ENCODE measurements at regions not wholly inside any gene's neighbourhood (a gene's known extent, or its start where the extent isn't known, plus 50 kb on each side); places are given as distances from the start of the nearest gene placed in this dataset.

DNA sequence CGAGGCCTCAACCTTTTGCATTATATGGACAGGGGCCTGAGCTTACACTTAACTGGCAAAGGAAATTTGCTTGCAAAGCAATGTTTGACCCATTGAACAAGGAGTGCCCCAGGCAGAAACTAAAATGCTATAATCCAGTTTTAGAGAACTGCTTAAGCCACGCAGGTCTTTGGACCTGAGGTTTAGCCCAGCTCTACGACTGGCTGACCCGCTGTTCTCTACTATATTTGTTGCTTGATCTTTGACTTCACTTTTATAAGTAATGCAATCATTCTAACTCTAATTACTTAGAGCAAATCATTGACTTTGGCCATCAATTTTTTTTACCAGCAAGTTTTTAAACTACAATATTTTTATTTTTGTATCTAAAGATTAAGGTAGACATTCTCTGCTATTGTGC lies 268.8 kb downstream of the MREG start:
- H3K36me3 ChIP-seq (ENCODE audit: insufficient read depth, low read length): no peaks in the 10 kb centered on the region
- H3K9ac ChIP-seq (ENCODE audit: low read length): no peak overlapping the region
- H3F3A ChIP-seq (ENCODE audit: insufficient read depth, low read length, poor library complexity, severe bottlenecking): no peaks in the 10 kb centered on the region
- H2AFZ ChIP-seq (ENCODE audit: low read depth, low read length): no peak overlapping the region
- H3K27me3 ChIP-seq (ENCODE audit: insufficient read depth, low read depth, low read length): no peaks in the 10 kb centered on the region
- H3K27ac ChIP-seq (ENCODE audit: low read length): no peak overlapping the region
- no peak overlapping the region for H3K4me2 ChIP-seq (ENCODE audit: low read length)
- no peaks in the 10 kb centered on the region for H3K9me2 ChIP-seq (ENCODE audit: insufficient read depth, low read length)
- no peak overlapping the region for H3K4me3 ChIP-seq (ENCODE audit: low read length)
- no peaks in the 10 kb centered on the region for H4K20me1 ChIP-seq (ENCODE audit: insufficient read depth)
- TF ChIP-seq SMC3 (conservative IDR thresholded peaks at IDR 0.05; ENCODE audit: poor library complexity) (no peak), RAD21 (conservative IDR thresholded peaks at IDR 0.05) (no peak), MXI1 (conservative IDR thresholded peaks at IDR 0.05; ENCODE audit: poor library complexity, severe bottlenecking) (no peak), REST (IDR thresholded peaks at IDR 0.05; ENCODE audit: borderline replicate concordance) (no peak), POLR2AphosphoS5 (IDR thresholded peaks at IDR 0.05) (no peak), EP300 (conservative IDR thresholded peaks at IDR 0.05; ENCODE audit: poor library complexity, severe bottlenecking) (no peak), EZH2 (IDR thresholded peaks at IDR 0.05; ENCODE audit: borderline replicate concordance, insufficient read depth, low read length, poor library complexity, severe bottlenecking) (no peak), TAF1 (IDR thresholded peaks at IDR 0.05; ENCODE audit: low read depth) (no peak)
- TF ChIP-seq, protein P1, sequence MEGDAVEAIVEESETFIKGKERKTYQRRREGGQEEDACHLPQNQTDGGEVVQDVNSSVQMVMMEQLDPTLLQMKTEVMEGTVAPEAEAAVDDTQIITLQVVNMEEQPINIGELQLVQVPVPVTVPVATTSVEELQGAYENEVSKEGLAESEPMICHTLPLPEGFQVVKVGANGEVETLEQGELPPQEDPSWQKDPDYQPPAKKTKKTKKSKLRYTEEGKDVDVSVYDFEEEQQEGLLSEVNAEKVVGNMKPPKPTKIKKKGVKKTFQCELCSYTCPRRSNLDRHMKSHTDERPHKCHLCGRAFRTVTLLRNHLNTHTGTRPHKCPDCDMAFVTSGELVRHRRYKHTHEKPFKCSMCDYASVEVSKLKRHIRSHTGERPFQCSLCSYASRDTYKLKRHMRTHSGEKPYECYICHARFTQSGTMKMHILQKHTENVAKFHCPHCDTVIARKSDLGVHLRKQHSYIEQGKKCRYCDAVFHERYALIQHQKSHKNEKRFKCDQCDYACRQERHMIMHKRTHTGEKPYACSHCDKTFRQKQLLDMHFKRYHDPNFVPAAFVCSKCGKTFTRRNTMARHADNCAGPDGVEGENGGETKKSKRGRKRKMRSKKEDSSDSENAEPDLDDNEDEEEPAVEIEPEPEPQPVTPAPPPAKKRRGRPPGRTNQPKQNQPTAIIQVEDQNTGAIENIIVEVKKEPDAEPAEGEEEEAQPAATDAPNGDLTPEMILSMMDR (IDR thresholded peaks at IDR 0.05; ENCODE audit: poor library complexity, severe bottlenecking): no peak
- H3K79me2 ChIP-seq (replicated peaks; ENCODE audit: insufficient read depth, low read length): no peaks in the 10 kb centered on the region
- no peaks in the 10 kb centered on the region for H3K9me3 ChIP-seq (ENCODE audit: low read length)

DNA sequence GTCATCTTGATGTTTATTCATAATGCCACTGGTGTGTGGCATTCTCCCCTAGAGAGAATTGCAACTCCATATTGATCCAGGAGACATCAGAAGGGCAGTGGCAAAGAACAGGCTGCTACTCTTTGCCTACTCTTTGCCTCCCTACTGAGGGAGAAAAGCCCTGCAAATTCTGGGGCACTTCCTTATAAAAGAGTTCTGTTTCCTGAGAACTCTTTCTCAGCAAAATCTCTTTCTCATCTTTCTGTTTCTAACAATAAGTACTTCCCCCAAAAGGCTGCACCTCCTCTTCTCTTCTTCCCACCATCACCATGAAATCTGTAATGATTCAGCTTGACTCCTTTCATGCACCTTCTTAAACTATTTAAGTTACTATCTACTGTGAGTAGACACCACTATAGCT lies 270.3 kb downstream of the MREG start:
- H3K9ac ChIP-seq (ENCODE audit: low read length): no peak overlapping the region
- H4K20me1 ChIP-seq (ENCODE audit: insufficient read depth): no peaks in the 10 kb centered on the region
- no peak overlapping the region for H3K27ac ChIP-seq (ENCODE audit: low read length)
- no peak overlapping the region for H3K4me3 ChIP-seq (ENCODE audit: low read length)
- no peaks in the 10 kb centered on the region for H3F3A ChIP-seq (ENCODE audit: insufficient read depth, low read length, poor library complexity, severe bottlenecking)
- no peak overlapping the region for H2AFZ ChIP-seq (ENCODE audit: low read depth, low read length)
- no peaks in the 10 kb centered on the region for H3K9me2 ChIP-seq (ENCODE audit: insufficient read depth, low read length)
- no peaks in the 10 kb centered on the region for H3K27me3 ChIP-seq (ENCODE audit: insufficient read depth, low read depth, low read length)
- no peaks in the 10 kb centered on the region for H3K79me2 ChIP-seq (replicated peaks; ENCODE audit: insufficient read depth, low read length)
- no peak overlapping the region for H3K4me2 ChIP-seq (ENCODE audit: low read length)
- H3K36me3 ChIP-seq (ENCODE audit: insufficient read depth, low read length): no peaks in the 10 kb centered on the region
- TF ChIP-seq REST (IDR thresholded peaks at IDR 0.05; ENCODE audit: borderline replicate concordance) (no peak), EZH2 (IDR thresholded peaks at IDR 0.05; ENCODE audit: borderline replicate concordance, insufficient read depth, low read length, poor library complexity, severe bottlenecking) (no peak), TAF1 (IDR thresholded peaks at IDR 0.05; ENCODE audit: low read depth) (no peak), RAD21 (conservative IDR thresholded peaks at IDR 0.05) (no peak), MXI1 (conservative IDR thresholded peaks at IDR 0.05; ENCODE audit: poor library complexity, severe bottlenecking) (no peak), EP300 (conservative IDR thresholded peaks at IDR 0.05; ENCODE audit: poor library complexity, severe bottlenecking) (no peak), SMC3 (conservative IDR thresholded peaks at IDR 0.05; ENCODE audit: poor library complexity) (no peak), POLR2AphosphoS5 (IDR thresholded peaks at IDR 0.05) (no peak)
- TF ChIP-seq, protein P1 (IDR thresholded peaks at IDR 0.05; ENCODE audit: poor library complexity, severe bottlenecking): no peak
- H3K9me3 ChIP-seq (ENCODE audit: low read length): no peaks in the 10 kb centered on the region

Data from neural cell (in vitro differentiated cells).